ENCODE measurements at regions not wholly inside any gene's neighbourhood (a gene's known extent, or its start where the extent isn't known, plus 50 kb on each side); places are given as distances from the start of the nearest gene placed in this dataset.

- Histone ChIP-seq H3K4me1 (ENCODE audit: control insufficient read depth, low read length) (no peaks in the 10 kb centered on the region), H3K4me3 (ENCODE audit: low read length) (no peak overlapping the region), H3K9me2 (replicated peaks; ENCODE audit: control insufficient read depth, low read length) (no peaks in the 10 kb centered on the region), H3K27me3 (ENCODE audit: control insufficient read depth, low read length) (no peaks in the 10 kb centered on the region), H4K20me1 (ENCODE audit: control insufficient read depth, insufficient read depth, low read depth, low read length) (no peaks in the 10 kb centered on the region), H3K9me3 (ENCODE audit: control insufficient read depth, insufficient read depth, low read length) (no peaks in the 10 kb centered on the region), H3K4me2 (ENCODE audit: low read length) (no peak overlapping the region), H3K36me3 (ENCODE audit: control insufficient read depth, low read length) (no peaks in the 10 kb centered on the region), H3K27ac (ENCODE audit: low read depth, low read length) (no peak overlapping the region), H3K79me2 (ENCODE audit: control insufficient read depth, low read length) (no peaks in the 10 kb centered on the region), H3F3A (ENCODE audit: control insufficient read depth, insufficient read depth) (no peaks in the 10 kb centered on the region)
- TF ChIP-seq EZH2phosphoT487 (IDR thresholded peaks at IDR 0.05; ENCODE audit: borderline replicate concordance, low read length) (no peak), CTCF (IDR thresholded peaks at IDR 0.05; ENCODE audit: low read depth, low read length, poor library complexity, severe bottlenecking) (no peak)
Measured at GRCh38 chr16:59697236-59697635, 963.1 kb upstream of the GOT2 start.

GRCh38 chr16:59696495-59696894 is 962.4 kb upstream of the GOT2 start:
- TF ChIP-seq CTCF (IDR thresholded peaks at IDR 0.05; ENCODE audit: low read depth, low read length, poor library complexity, severe bottlenecking), result no peak
- no peak for TF ChIP-seq EZH2phosphoT487 (IDR thresholded peaks at IDR 0.05; ENCODE audit: borderline replicate concordance, low read length)
- no peak overlapping the region for H3K4me3 ChIP-seq (ENCODE audit: low read length)
- H3K36me3 ChIP-seq (ENCODE audit: control insufficient read depth, low read length), result no peaks in the 10 kb centered on the region
- H3K27ac ChIP-seq (ENCODE audit: low read depth, low read length), result no peak overlapping the region
- no peaks in the 10 kb centered on the region for H3K4me1 ChIP-seq (ENCODE audit: control insufficient read depth, low read length)
- H4K20me1 ChIP-seq (ENCODE audit: control insufficient read depth, insufficient read depth, low read depth, low read length), result no peaks in the 10 kb centered on the region
- H3K79me2 ChIP-seq (ENCODE audit: control insufficient read depth, low read length), result no peaks in the 10 kb centered on the region
- no peaks in the 10 kb centered on the region for H3K9me2 ChIP-seq (replicated peaks; ENCODE audit: control insufficient read depth, low read length)
- H3K9me3 ChIP-seq (ENCODE audit: control insufficient read depth, insufficient read depth, low read length), result no peaks in the 10 kb centered on the region
- no peak overlapping the region for H3K4me2 ChIP-seq (ENCODE audit: low read length)
- no peaks in the 10 kb centered on the region for H3F3A ChIP-seq (ENCODE audit: control insufficient read depth, insufficient read depth)
- no peaks in the 10 kb centered on the region for H3K27me3 ChIP-seq (ENCODE audit: control insufficient read depth, low read length)

- Histone ChIP-seq H3K27me3 (ENCODE audit: control insufficient read depth, low read length) (no peaks in the 10 kb centered on the region), H3K36me3 (ENCODE audit: control insufficient read depth, low read length) (no peaks in the 10 kb centered on the region), H3K27ac (ENCODE audit: low read depth, low read length) (no peak overlapping the region), H4K20me1 (ENCODE audit: control insufficient read depth, insufficient read depth, low read depth, low read length) (no peaks in the 10 kb centered on the region), H3K4me3 (ENCODE audit: low read length) (no peak overlapping the region), H3K79me2 (ENCODE audit: control insufficient read depth, low read length) (no peaks in the 10 kb centered on the region), H3K4me2 (ENCODE audit: low read length) (no peak overlapping the region), H3K9me3 (ENCODE audit: control insufficient read depth, insufficient read depth, low read length) (peaks cover 3% of the 10 kb centered on the region; the same call in 1 of the 2 replicates), H3K4me1 (ENCODE audit: control insufficient read depth, low read length) (no peaks in the 10 kb centered on the region), H3F3A (ENCODE audit: control insufficient read depth, insufficient read depth) (no peaks in the 10 kb centered on the region), H3K9me2 (replicated peaks; ENCODE audit: control insufficient read depth, low read length) (no peaks in the 10 kb centered on the region)
- TF ChIP-seq EZH2phosphoT487 (IDR thresholded peaks at IDR 0.05; ENCODE audit: borderline replicate concordance, low read length) (no peak), CTCF (IDR thresholded peaks at IDR 0.05; ENCODE audit: low read depth, low read length, poor library complexity, severe bottlenecking) (no peak)
Measured at GRCh38 chr16:59690216-59690615, 956.1 kb upstream of the GOT2 start.

- H3F3A ChIP-seq (ENCODE audit: control insufficient read depth, insufficient read depth), result no peaks in the 10 kb centered on the region
- H3K9me2 ChIP-seq (replicated peaks; ENCODE audit: control insufficient read depth, low read length), result no peaks in the 10 kb centered on the region
- H4K20me1 ChIP-seq (ENCODE audit: control insufficient read depth, insufficient read depth, low read depth, low read length), result no peaks in the 10 kb centered on the region
- no peaks in the 10 kb centered on the region for H3K79me2 ChIP-seq (ENCODE audit: control insufficient read depth, low read length)
- H3K9me3 ChIP-seq (ENCODE audit: control insufficient read depth, insufficient read depth, low read length), result peaks cover 3% of the 10 kb centered on the region; the same call in 1 of the 2 replicates
- H3K36me3 ChIP-seq (ENCODE audit: control insufficient read depth, low read length), result no peaks in the 10 kb centered on the region
- TF ChIP-seq EZH2phosphoT487 (IDR thresholded peaks at IDR 0.05; ENCODE audit: borderline replicate concordance, low read length) (no peak), CTCF (IDR thresholded peaks at IDR 0.05; ENCODE audit: low read depth, low read length, poor library complexity, severe bottlenecking) (no peak)
- H3K4me2 ChIP-seq (ENCODE audit: low read length), result no peak overlapping the region
- no peak overlapping the region for H3K4me3 ChIP-seq (ENCODE audit: low read length)
- no peaks in the 10 kb centered on the region for H3K27me3 ChIP-seq (ENCODE audit: control insufficient read depth, low read length)
- no peaks in the 10 kb centered on the region for H3K4me1 ChIP-seq (ENCODE audit: control insufficient read depth, low read length)
- no peak overlapping the region for H3K27ac ChIP-seq (ENCODE audit: low read depth, low read length)
Measured at GRCh38 chr16:59688006-59688405, 953.9 kb upstream of the GOT2 start.

All from DOHH2 (cell line).